Subcutaneous abdominal adipose tissue (tissue), 5 donors: ENCODE measurements at regions not wholly inside any gene's neighbourhood (a gene's known extent, or its start where the extent isn't known, plus 50 kb on each side); places are given as distances from the start of the nearest gene placed in this dataset.
A peak's percentile ranks its signal among the peaks of the same experiment; 100 is the strongest.

ENCODE experiments used
- H3K27ac ChIP-seq: one replicate; pipeline ENCODE4 v1.7.0; 2013; ENCODE audit warnings: low read depth, mild to moderate bottlenecking, inconsistent platforms, low read length, moderate library complexity
- H3K27me3 ChIP-seq, 5 donors: one replicate each; pipeline ENCODE4 v1.7.0; 2013; ENCODE audit warnings: low read length in 5 of 5, inconsistent platforms in 1 of 5; ENCODE audit not compliant: control insufficient read depth in 5 of 5, insufficient read depth in 4 of 5
- H3K36me3 ChIP-seq, 5 donors: one replicate each; pipeline ENCODE4 v1.7.0; 2013; ENCODE audit warnings: low read length in 5 of 5; ENCODE audit not compliant: control insufficient read depth in 5 of 5, insufficient read depth in 5 of 5
- H3K4me1 ChIP-seq, 5 donors: one replicate each; pipeline ENCODE4 v1.7.0; 2013; ENCODE audit warnings: low read length in 5 of 5, mild to moderate bottlenecking in 3 of 5, moderate library complexity in 1 of 5; ENCODE audit not compliant: control insufficient read depth in 5 of 5, insufficient read depth in 5 of 5
- H3K4me3 ChIP-seq, 5 donors: one replicate each; pipeline ENCODE4 v1.7.0; 2013; ENCODE audit warnings: low read length in 5 of 5, low read depth in 1 of 5
- H3K9ac ChIP-seq, 5 donors: one replicate each; pipeline ENCODE4 v1.7.0; 2013; ENCODE audit warnings: low read length in 5 of 5, mild to moderate bottlenecking in 4 of 5, moderate library complexity in 3 of 5
- H3K9me3 ChIP-seq, 5 donors: one replicate each; pipeline ENCODE4 v1.7.0; 2013; ENCODE audit warnings: low read length in 5 of 5; ENCODE audit not compliant: control insufficient read depth in 5 of 5
- donor health status: healthy.
- donor health status: healthy.
- donor health status: healthy.
- donor health status: healthy.
- donor health status: healthy.

- peaks cover 0 to 5% (median 4%) of the 10 kb centered on the region in 5 donors for H3K9me3 ChIP-seq
- H3K4me1 ChIP-seq: peaks cover 0 to 12% (median 0%) of the 10 kb centered on the region in 5 donors
- no peak overlapping the region for H3K4me3 ChIP-seq
- no peaks in the 10 kb centered on the region for H3K27me3 ChIP-seq
- no peak overlapping the region for H3K9ac ChIP-seq
- H3K36me3 ChIP-seq: no peaks in the 10 kb centered on the region
- no peak overlapping the region for H3K27ac ChIP-seq
These were observed 109.0 kb upstream of the TMPO start for GRCh38 chr12:98406378-98406777.

- H3K27ac ChIP-seq: no peak overlapping the region
These were observed 106.7 kb upstream of the TMPO start for GRCh38 chr12:98408681-98409080.

GRCh38 chr12:98409548-98409947 lies 105.8 kb upstream of the TMPO start:
- Histone ChIP-seq H3K27me3 (no peaks in the 10 kb centered on the region), H3K4me1 (peaks cover 0 to 9% (median 0%) of the 10 kb centered on the region in 5 donors), H3K27ac (no peak overlapping the region), H3K9ac (no peak overlapping the region), H3K4me3 (no peak overlapping the region), H3K9me3 (peaks cover 0 to 5% (median 4%) of the 10 kb centered on the region in 5 donors), H3K36me3 (no peaks in the 10 kb centered on the region)

More at GRCh38 chr12:98408681-98409080, 106.7 kb upstream of the TMPO start:
- H3K4me1 ChIP-seq: peaks cover 0 to 9% (median 0%) of the 10 kb centered on the region in 5 donors
- H3K4me3 ChIP-seq: no peak overlapping the region
- H3K36me3 ChIP-seq: no peaks in the 10 kb centered on the region
- H3K27me3 ChIP-seq: no peaks in the 10 kb centered on the region
- no peak overlapping the region for H3K9ac ChIP-seq
- H3K9me3 ChIP-seq: peaks cover 0 to 5% (median 4%) of the 10 kb centered on the region in 5 donors

GRCh38 chr12:98410356-98410755 lies 105.0 kb upstream of the TMPO start:
- H3K27ac ChIP-seq: no peak overlapping the region
- no peak overlapping the region for H3K4me3 ChIP-seq
- H3K27me3 ChIP-seq: no peaks in the 10 kb centered on the region
- H3K9ac ChIP-seq: no peak overlapping the region
- peaks cover 0 to 5% (median 4%) of the 10 kb centered on the region in 5 donors for H3K9me3 ChIP-seq
- H3K36me3 ChIP-seq: no peaks in the 10 kb centered on the region
- H3K4me1 ChIP-seq: peaks cover 0 to 9% (median 0%) of the 10 kb centered on the region in 5 donors

- no peak overlapping the region for H3K9ac ChIP-seq
These were observed 98.5 kb upstream of the TMPO start for GRCh38 chr12:98416845-98417244.

GRCh38 chr12:98417266-98417665 lies 98.1 kb upstream of the TMPO start:
- Histone ChIP-seq H3K9ac (no peak overlapping the region), H3K4me1 (peaks cover 0 to 28% (median 17%) of the 10 kb centered on the region in 5 donors), H3K9me3 (no peaks in the 10 kb centered on the region), H3K27ac (no peak overlapping the region), H3K36me3 (no peaks in the 10 kb centered on the region), H3K27me3 (no peaks in the 10 kb centered on the region), H3K4me3 (no peak overlapping the region)

More at GRCh38 chr12:98416845-98417244, 98.5 kb upstream of the TMPO start:
- no peak overlapping the region for H3K27ac ChIP-seq
- H3K36me3 ChIP-seq: no peaks in the 10 kb centered on the region
- H3K4me3 ChIP-seq: no peak overlapping the region
- H3K4me1 ChIP-seq: peaks cover 0 to 28% (median 17%) of the 10 kb centered on the region in 5 donors
- H3K9me3 ChIP-seq: no peaks in the 10 kb centered on the region
- no peaks in the 10 kb centered on the region for H3K27me3 ChIP-seq

GRCh38 chr12:98418357-98419075 lies 96.9 kb upstream of the TMPO start:
- H3K9me3 ChIP-seq: no peaks in the 10 kb centered on the region
- no peaks in the 10 kb centered on the region for H3K27me3 ChIP-seq
- H3K27ac ChIP-seq: peak overlapping the region; percentile 58
- H3K4me3 ChIP-seq: peak overlapping the region in 4 of 5 donors; percentile 4 to 29 (median 10)
- H3K4me1 ChIP-seq: peaks cover 0 to 28% (median 17%) of the 10 kb centered on the region in 5 donors
- H3K36me3 ChIP-seq: no peaks in the 10 kb centered on the region
- H3K9ac ChIP-seq: peak overlapping the region in 2 of 5 donors; percentile 16 to 17

- H3K4me3 ChIP-seq: peak overlapping the region in 2 of 5 donors; percentile 13 to 29
- H3K9me3 ChIP-seq: no peaks in the 10 kb centered on the region
- peak overlapping the region in 1 of 5 donors; percentile 16 for H3K9ac ChIP-seq
- H3K4me1 ChIP-seq: peaks cover 0 to 28% (median 17%) of the 10 kb centered on the region in 5 donors
- H3K27ac ChIP-seq: no peak overlapping the region
- H3K27me3 ChIP-seq: no peaks in the 10 kb centered on the region
- H3K36me3 ChIP-seq: no peaks in the 10 kb centered on the region
These were observed 96.2 kb upstream of the TMPO start for GRCh38 chr12:98419081-98419794.

GRCh38 chr12:98419795-98420404 lies 95.5 kb upstream of the TMPO start:
- Histone ChIP-seq H3K4me1 (peaks cover 0 to 31% (median 19%) of the 10 kb centered on the region in 5 donors), H3K9me3 (no peaks in the 10 kb centered on the region), H3K27ac (no peak overlapping the region), H3K27me3 (no peaks in the 10 kb centered on the region), H3K9ac (no peak overlapping the region), H3K4me3 (no peak overlapping the region), H3K36me3 (no peaks in the 10 kb centered on the region)

- Histone ChIP-seq H3K9me3 (no peaks in the 10 kb centered on the region), H3K9ac (no peak overlapping the region), H3K4me1 (peaks cover 0 to 31% (median 20%) of the 10 kb centered on the region in 5 donors), H3K27ac (no peak overlapping the region), H3K36me3 (no peaks in the 10 kb centered on the region), H3K27me3 (no peaks in the 10 kb centered on the region), H3K4me3 (no peak overlapping the region)
These were observed 94.9 kb upstream of the TMPO start for GRCh38 chr12:98420461-98420860.
